ENCODE measurements at regions not wholly inside any gene's neighbourhood (a gene's known extent, or its start where the extent isn't known, plus 50 kb on each side); places are given as distances from the start of the nearest gene placed in this dataset.
"Not testable (repeated sequence)": the region's sequence is repeated elsewhere in the genome, so short reads cannot be mapped to it uniquely, and the experiment has no call there.

GRCh38 chr11:45382133-45382878 lies 96.2 kb upstream of the SYT13 start:
- no peak for DNase-seq

- no peak for DNase-seq
Observed at GRCh38 chr11:45379162-45379863, 93.2 kb upstream of the SYT13 start.

- no peak for DNase-seq
Observed at GRCh38 chr11:45378516-45378915, 92.4 kb upstream of the SYT13 start.

- DNase-seq: no peak
Observed at GRCh38 chr11:45374653-45375059, 88.5 kb upstream of the SYT13 start.

GRCh38 chr11:45374130-45374529 lies 88.0 kb upstream of the SYT13 start:
- no peak for DNase-seq

GRCh38 chr11:45373506-45374035 lies 87.4 kb upstream of the SYT13 start:
- no peak for DNase-seq

GRCh38 chr11:45372414-45372813 lies 86.3 kb upstream of the SYT13 start:
- not testable (repeated sequence) for DNase-seq

GRCh38 chr11:45371251-45372115 lies 85.3 kb upstream of the SYT13 start:
- DNase-seq: peak; percentile 27

- DNase-seq: no peak
Observed at GRCh38 chr11:45369313-45369712, 83.2 kb upstream of the SYT13 start.

GRCh38 chr11:45368697-45369096 lies 82.6 kb upstream of the SYT13 start:
- no peak for DNase-seq

GRCh38 chr11:45366619-45367190 lies 80.6 kb upstream of the SYT13 start:
- no peak for DNase-seq

GRCh38 chr11:45365961-45366618 lies 79.9 kb upstream of the SYT13 start:
- DNase-seq: no peak

GRCh38 chr11:45362636-45363035 lies 76.5 kb upstream of the SYT13 start:
- no peak for DNase-seq

GRCh38 chr11:45361551-45361950 lies 75.4 kb upstream of the SYT13 start:
- no peak for DNase-seq

- no peak for DNase-seq
Observed at GRCh38 chr11:45355706-45356041, 69.5 kb upstream of the SYT13 start.

- no peak for DNase-seq
Observed at GRCh38 chr11:45354976-45355705, 69.0 kb upstream of the SYT13 start.

GRCh38 chr11:45348729-45349128 lies 62.6 kb upstream of the SYT13 start:
- no peak for DNase-seq

GRCh38 chr11:45347348-45348082 lies 61.4 kb upstream of the SYT13 start:
- no peak for DNase-seq

GRCh38 chr11:45345491-45345890 lies 59.4 kb upstream of the SYT13 start:
- DNase-seq: no peak

- DNase-seq: no peak
Observed at GRCh38 chr11:45344028-45344427, 57.9 kb upstream of the SYT13 start.

- no peak for DNase-seq
Observed at GRCh38 chr11:45343444-45343843, 57.3 kb upstream of the SYT13 start.
